HG03280 (cell line): ENCODE measurements at regions not wholly inside any gene's neighbourhood (a gene's known extent, or its start where the extent isn't known, plus 50 kb on each side); places are given as distances from the start of the nearest gene placed in this dataset.
A peak's percentile ranks its signal among the peaks of the same experiment; 100 is the strongest.

Source experiments
- ATAC-seq: cut with Tn5 transposase; IDR thresholded peaks from one replicate; pipeline ENCODE4 v1.9.1; 2021; ENCODE audit warnings: mild to moderate bottlenecking, moderate library complexity; ENCODE audit not compliant: unreplicated experiment

DNA sequence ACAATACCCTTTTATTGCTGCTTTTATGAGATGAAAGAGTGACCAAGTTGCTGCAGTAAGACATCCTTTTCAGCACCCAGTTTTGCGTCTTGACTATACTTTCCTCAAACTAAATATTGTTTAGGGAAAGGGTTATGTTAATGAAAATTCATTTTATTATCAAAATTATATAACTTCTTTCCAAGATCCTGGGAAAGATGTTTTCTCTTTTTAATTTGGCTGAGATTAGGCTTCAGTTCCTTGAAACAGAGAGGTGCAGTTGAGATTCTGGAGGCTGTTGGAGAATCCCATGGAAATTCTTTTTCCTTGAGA is 91.6 kb upstream of the KCNA3 start:
- ATAC-seq = no peak

DNA sequence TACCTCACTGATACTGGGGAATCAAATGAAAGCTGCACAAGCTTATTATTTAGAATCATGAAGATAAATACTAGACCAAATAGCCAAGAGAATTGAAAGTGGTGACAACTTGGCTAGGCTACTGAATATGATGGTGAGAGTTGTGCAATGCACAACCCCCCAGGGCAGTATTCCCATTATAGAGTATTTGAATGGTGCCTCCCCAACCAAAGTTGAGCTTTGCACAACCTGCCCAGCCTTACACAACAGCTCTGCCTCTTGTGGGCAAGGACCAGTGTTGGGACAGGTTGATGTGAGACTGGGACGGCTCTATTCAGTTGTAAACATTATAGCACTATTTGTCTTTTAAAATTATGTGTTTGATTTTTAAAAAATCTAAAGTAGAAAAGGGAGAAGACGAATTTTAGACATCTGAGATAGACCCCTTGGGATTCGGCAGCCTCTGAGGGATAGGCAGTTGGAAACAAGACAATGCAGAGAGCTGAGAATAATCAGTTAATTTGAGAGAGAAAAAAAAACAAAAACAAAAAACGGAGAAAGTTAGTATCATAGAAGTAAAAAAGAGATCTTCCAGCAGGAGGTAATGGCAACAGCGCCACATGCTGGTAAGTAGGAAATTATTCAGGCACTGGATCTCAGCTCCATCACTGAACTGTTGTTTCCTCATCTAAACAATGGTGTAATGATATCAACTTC is 91.0 kb upstream of the KCNA3 start:
- no peak for ATAC-seq

DNA sequence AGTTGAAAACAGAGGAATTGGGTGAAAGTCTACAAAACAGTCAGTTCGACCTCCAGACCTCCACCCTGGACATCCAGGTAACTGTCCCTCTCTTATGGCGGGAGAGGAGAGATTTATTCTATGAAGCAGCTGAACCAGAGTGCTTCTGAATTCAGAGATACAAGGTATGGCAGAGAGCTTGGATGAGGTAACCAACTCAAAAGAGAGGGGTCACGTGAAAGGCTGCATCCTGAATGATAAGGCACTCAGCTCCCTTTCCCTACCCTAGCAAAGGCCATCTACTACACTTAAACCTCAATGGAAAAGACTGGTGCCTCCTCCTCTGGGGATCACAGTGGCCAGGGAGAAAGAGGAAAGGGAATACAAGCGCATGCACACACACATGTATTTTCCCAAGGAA is 88.4 kb upstream of the KCNA3 start:
- ATAC-seq = no peak

DNA sequence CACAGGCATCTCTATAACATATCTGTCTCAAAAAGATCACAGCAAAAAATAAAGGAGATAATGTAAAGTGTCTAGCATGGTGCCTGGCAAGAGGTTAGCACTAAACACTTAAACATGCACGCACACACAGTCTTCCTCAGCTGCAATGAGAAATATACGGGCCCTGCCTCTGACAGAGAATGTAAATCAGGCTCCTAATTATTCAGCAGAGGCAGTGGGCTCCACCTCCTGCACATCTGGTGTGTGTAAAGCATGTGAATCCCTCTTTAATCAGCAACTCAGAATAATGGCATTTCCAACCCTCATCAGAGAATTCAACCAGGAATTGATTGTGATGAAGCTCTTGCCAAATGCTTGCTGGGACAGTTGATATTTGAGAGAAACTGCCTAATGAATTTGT is 85.6 kb upstream of the KCNA3 start:
- no peak for ATAC-seq

DNA sequence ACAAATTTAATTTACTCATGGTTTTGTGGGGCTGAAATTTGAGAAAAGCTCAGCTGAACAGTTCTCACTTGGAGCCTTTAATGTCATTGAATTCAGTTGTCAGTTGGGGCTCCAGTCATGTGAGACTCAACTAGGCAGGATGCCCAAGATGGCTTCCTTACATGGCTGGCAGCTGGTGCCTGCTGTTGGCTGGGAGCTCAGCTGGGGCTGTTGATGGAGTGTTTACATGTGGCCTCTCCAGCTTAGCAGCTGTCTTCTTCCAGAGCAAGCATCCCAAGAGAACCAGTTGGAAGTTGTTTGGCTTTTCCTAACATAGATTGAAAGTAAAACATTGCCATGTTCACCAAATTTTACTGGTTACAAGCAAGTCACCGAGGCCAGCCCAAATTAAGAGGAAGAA is 81.8 kb upstream of the KCNA3 start:
- ATAC-seq = no peak

DNA sequence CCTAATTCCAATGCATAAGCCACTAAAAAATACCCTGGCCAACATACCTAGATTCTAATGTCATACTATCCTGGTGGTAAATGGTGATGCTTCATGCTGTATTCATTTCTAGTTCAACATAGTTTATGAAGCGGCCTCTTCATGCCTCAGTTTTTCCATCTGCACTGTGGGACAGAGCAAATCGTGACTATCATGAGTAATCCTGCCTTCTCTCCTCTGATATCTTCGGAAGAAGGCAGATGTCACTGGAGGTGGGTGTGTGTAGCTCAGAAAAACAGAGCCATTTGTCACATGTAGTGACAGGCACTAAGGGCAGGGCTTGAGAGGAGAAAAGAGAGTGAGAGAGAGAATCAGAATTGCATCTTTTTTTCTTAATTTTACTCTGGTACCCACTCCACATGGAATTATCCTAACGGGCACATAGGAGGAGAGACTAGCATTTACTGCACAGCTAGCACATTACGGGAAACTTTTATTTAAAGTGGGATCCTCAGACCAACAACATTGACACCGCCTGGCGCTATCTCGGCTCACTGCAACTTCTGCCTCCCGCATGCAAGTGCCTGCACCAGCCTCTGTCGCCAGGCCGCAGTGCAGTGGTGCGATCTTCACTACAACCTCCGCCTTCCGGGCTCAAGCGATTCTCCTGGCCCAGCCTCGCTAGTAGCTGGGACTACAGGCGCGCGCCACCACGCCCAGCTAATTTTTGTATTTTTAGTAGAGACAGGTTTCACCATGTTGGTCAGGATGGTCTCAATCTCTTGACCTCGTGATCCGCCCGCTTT is 78.4 kb upstream of the KCNA3 start:
- no peak for ATAC-seq

DNA sequence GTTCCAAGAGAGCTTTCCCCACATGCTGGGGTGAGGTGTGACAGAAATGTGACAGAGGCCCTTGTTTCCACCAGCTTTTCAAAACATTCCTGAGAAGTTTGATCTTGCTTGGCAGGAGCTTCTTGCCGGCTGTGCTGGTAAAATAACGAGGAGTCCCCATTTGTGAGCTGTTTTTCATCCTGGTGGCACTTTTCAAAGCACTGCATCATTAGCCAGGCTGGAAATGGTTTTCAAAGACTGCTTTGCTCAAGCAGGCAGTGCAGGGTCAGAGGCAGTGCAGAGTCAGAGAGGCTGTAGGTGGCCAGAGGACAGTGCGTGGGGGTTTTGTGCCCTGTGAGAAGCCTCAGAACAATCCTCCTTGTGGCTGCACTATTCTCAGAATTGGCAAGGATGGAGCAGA is 75.8 kb upstream of the KCNA3 start:
- ATAC-seq = no peak

DNA sequence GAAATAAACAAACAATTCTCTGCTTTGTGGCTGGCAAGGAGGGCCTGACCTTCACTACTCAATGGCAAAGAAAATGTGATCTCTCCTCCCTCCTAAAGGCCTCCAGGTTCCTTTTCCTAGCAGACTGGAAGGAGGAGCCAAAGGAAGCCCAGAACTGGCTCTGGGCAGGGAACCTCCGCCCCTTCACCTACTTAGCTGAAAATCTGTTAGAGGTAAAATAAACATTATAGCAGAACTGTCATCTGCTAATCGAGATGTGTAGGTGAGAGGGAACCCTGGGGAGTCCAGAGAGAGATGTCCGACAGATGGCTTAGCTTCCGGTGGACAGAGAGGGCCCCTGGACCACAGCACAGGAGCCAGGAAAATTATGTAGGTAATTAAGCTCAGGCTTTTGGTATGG is 75.2 kb upstream of the KCNA3 start:
- ATAC-seq = no peak

DNA sequence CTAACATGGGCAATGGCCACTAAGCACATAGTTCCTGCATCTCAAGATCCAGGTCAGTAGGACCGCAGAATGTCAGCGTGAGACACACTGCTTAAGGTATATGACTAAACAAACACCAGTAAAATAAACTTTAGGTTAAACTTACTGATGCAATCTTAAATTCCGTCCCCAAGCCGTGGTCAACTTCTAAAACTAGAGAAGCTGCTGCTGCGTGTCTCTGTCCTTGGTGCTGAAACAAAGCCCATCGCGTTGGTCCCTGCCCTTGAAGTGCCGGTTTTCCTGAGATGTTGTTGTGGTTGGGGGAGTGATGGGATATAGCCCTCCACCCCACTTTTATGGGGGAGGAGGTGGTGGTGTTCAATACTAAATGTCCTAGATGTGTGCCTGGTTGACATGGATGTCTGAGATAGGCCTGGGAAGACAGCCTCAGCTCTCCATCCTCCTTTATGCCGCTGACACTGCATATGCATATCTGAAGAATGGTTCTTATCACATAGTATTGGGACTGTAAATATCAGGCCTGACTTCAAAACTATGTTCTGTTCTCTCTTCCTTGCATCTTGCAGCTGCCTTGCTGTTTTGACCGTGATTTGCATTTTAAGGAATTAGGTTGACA is 72.0 kb upstream of the KCNA3 start:
- no peak for ATAC-seq

DNA sequence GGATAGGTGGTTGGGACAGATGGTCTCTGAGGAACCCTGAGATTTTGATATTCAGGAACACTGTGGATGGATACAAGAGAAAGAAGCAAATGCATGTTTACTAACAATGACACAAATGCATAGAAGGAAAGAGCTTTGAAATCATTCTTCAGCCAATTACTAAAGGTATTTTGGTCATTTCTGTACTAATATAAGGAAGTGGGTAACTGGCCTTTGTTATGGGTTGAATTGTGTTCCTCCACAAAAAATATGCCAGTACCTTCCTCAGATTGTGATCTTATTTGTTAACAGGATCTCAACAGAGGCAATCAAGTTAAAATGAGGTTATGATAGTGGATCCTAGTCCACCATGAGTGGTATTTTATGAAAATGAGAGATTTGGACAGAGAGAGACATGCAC is 68.7 kb upstream of the KCNA3 start:
- ATAC-seq = no peak

DNA sequence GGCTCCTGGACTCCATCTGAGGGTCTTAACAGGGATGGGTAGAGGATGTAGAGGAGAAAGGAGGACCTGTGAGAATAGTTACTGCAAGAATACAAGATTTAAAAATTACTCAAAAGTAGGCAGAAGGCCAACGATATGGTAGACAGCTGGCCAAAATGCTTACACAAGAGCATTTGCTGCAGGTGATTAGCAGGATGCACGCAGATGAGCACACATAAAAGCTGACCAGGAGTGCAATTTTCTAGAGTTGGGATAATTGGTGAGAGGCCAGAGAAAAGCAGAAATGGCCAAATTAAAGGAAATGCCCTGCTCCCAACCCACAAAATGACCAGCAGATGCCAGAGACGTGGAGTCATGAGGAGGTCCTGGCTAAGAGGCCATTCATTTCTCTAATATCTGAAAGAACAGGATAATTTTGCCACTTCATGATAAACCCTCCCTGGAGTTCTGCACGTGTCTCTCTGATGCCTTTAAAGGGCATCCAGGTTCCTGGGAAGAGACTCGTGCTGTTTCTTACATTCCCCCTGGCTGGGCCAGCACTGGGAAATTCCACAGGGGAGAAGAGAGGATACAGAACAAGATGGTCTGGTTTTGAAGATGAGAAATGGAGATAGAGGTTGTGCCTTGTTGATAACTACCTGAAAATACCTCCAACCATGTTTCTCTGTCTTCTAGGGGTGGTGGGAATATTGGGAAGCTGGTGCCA is 62.3 kb upstream of the KCNA3 start:
- no peak for ATAC-seq

DNA sequence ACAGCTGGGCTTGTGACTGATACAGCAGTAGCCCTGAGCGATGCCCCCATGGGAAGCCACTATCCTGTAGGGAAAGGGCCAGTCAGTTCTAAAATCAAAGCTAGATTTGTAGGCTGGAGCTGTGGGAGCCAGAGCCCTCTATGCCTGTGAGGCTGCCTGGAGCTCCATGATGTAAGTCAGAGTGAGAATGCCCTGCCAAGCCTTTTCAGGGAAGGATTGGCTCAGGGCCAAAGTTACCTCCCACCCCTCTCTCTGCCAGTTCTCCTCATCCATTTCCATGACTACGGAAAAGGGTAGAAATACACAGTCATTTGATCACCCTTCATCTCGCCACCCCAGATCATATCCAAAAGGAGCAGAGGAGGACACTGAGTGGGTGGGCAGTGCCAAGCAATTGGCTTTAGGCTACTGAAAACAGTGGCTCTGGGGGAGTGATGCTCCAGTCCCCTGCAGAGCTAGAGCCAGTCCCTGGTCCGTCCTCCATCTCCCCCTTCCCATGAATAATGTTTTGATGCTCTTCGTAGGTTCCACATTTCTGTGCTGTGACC is 59.5 kb upstream of the KCNA3 start:
- no peak for ATAC-seq

DNA sequence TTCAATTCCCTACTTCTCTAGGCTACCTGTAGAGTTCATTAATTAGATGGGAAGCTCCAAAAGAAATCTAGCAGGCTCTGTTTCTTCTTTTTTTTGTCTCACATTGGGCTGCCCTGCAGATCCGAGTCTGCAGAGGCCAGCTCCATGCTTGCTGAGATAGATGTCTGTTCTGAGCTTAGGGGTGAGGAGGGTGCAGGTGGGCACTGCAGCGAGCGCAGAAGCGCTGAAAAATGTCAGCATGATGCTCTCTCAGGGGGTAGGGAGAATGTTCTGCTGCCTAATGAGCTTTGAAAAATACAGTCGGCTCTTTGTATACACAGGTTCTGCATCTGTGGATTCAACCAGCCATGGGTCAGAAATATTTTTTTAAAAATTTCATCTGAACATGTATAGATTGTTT is 56.8 kb upstream of the KCNA3 start:
- no peak for ATAC-seq

DNA sequence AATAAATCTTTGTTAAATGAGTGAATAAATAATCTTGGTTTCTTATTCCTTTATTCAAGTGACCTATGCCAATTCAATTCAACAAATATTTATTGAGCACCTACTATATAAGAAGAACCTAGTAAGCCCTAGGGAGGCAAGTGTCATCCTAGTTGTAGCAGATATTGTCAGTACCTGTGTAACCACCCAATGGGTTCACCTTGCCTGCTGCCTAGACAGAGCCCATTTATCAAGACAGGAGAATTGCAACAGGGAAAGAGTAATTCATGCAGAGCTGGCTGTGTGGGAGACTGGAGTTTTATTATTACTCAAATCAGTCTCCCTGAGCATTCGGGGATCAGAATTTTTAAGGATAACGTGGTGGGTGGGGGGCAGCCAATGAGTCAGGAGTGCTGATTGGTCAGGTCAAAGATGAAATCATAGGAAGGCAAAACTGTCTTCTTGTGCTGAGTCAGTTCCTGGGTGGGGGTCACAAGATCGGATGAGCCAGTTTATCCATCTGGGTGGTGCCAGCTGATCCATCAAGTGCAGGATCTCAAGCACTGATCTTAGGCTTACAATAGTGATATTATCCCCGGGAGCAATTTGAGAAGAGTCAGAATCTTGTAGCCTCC is 53.8 kb upstream of the KCNA3 start:
- ATAC-seq = no peak

DNA sequence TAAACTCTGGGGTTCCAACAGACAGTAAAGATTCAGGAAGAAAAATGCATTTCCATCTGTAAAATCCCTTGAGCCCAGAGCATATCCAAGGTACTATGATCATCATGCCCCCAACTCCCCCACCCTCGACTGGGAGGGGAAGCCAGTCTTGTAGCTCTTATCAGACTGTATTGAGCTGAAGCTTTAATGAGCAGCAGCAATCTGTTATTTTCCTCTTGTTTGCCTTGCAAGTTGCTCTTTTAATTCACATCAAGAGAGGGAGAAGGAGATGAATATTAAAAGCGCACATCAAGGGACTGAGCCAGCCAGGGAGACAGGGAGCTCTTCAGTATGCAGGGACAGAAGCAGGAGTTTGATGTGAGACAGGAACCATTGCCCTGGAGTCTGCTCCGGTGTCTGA is 52.5 kb upstream of the KCNA3 start:
- ATAC-seq = no peak

DNA sequence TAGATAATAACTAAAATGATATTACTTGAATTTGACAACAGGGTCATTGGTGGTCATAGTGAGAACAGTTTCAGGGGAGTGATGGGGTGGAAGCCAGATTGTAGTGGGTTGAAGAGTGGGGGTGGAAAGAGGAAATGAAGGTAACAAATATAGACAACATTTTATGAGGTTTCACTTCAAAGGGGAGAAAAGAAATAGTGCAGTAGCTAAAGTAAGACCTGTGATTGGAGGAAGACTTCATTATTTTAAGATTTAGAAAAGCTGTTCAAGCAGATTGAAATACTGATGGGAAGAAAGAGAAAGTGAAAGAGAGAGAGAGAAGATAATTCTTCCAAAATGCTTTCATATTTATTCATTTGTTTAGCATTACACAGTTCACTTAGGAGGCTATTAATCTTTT is 52.0 kb upstream of the KCNA3 start:
- peak; percentile 80 for ATAC-seq
